MCF 10A (cell line): ENCODE measurements at regions not wholly inside any gene's neighbourhood (a gene's known extent, or its start where the extent isn't known, plus 50 kb on each side); places are given as distances from the start of the nearest gene placed in this dataset.

Experiments
- BruUV-seq: library from RNA; stranded (reverse); fragments of 400-500 nt; replicated peaks from 2 replicates; lab custom pipeline; 2021; lab: Mats Ljungman, UMichigan
- CTCF ChIA-PET: fragments of 300-600 bp; sonication (Branson Sonifier 250); formaldehyde crosslinking; extraction: SDS; loops from one replicate; lab custom pipeline; 2021; ENCODE audit warnings: antibody characterized with exemption, inconsistent platforms; lab: Yijun Ruan, JAX
- POLR2A ChIA-PET: fragments of 300-600, 350-650 bp; sonication (Branson Sonifier 250); formaldehyde crosslinking; extraction: SDS; loops from one replicate; lab custom pipeline; 2020; ENCODE audit warnings: antibody characterized with exemption, inconsistent platforms; lab: Yijun Ruan, JAX
- DNase-seq: peaks from one replicate; pipeline ENCODE4 v3.0.0-alpha.2; 2018; ENCODE audit not compliant: unreplicated experiment
- H3K27ac Mint-ChIP-seq: one replicate; pipeline ENCODE4 v1.8.0; 2022; ENCODE audit warnings: mild to moderate bottlenecking, low read depth, mixed read lengths; ENCODE audit not compliant: unreplicated experiment
- H3K27me3 Mint-ChIP-seq: one replicate; pipeline ENCODE4 v1.8.0; 2022; ENCODE audit warnings: mixed read lengths; ENCODE audit not compliant: insufficient read depth, unreplicated experiment
- H3K36me3 Mint-ChIP-seq: one replicate; pipeline ENCODE4 v1.8.0; 2022; ENCODE audit warnings: mild to moderate bottlenecking, moderate library complexity, mixed read lengths; ENCODE audit not compliant: insufficient read depth, unreplicated experiment
- H3K4me1 Mint-ChIP-seq: one replicate; pipeline ENCODE4 v1.8.0; 2022; ENCODE audit warnings: mixed read lengths; ENCODE audit not compliant: insufficient read depth, unreplicated experiment
- H3K4me3 Mint-ChIP-seq: one replicate; pipeline ENCODE4 v1.8.0; 2022; ENCODE audit warnings: mild to moderate bottlenecking, moderate library complexity, mixed read lengths; ENCODE audit not compliant: unreplicated experiment
- H3K9me3 Mint-ChIP-seq: one replicate; pipeline ENCODE4 v1.8.0; 2022; ENCODE audit warnings: mixed read lengths; ENCODE audit not compliant: unreplicated experiment
- CTCF ChIP-seq: fragments of 200-600 bp; IDR thresholded peaks from one replicate; pipeline ENCODE4 v1.8.0; 2022; ENCODE audit warnings: antibody characterized with exemption, mild to moderate bottlenecking; ENCODE audit not compliant: unreplicated experiment
- intact Hi-C: fragments of 100-400 bp; cut with micrococcal nuclease; formaldehyde crosslinking; loops from 2 replicates; pipeline ENCODE4 v1.14.1; 2022

DNA sequence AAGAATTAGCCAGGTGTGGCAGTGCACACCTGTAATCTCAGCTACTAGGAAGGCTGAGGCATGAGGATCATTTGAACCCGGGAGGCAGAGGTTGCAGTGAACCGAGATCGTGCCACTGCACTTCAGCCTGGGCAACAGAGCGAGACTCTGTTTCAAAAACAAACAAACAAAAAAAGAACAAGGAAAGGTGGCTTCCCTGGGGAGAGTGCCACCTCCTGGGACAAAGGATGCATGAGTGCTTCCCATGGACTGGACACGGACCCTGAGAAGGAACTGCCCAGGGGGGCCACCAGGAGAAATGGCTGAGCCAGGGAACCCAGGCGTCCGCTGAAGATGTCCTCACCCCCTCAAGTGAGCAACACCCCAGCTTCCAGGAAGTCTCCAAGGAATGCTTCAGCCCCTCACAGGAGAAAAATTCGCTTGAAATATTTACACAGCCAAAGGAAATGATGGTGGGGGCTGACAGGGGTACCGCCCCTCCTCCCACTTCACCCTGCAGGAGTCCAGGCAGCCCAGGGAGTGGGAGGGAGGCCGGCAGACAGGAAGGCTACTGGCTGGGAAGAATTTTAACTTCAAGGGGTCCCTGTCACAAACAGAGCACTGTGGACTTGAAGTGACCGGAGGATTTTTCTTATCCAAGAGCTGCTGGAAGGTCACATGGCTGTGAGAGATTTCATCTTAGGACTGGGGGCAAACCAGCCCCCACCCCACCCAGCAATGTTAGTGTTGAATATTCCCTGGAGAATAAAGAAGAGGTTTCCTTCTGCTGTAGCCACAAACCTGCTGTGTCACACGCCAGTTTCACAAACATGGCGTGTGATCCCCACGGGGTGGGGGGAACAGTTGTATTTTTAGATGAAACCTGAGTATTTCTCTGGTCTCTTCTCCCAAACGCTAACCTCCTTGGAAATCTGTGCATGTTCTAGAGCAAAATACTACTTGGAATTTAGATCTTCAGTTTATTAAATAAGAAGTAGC lies 90.8 kb upstream of the SLC25A33 start:
- no TSS peak for BruUV-seq
- no peak overlapping the region for H3K27ac Mint-ChIP-seq
- intact Hi-C loops, result no loop called here
- no peak for TF ChIP-seq CTCF
- DNase-seq, result no peak
- H3K4me3 Mint-ChIP-seq, result no peak overlapping the region
- peaks cover 5% of the 10 kb centered on the region for H3K36me3 Mint-ChIP-seq
- H3K9me3 Mint-ChIP-seq, result no peaks in the 10 kb centered on the region
- ChIA-PET POLR2A (interaction anchor here (0.7 to 14.7 kb wide), 11 partner anchors 10 to 170 kb away, joined by 3 to 196 read pairs (median 6); no protein-coding TSS in a partner anchor), CTCF (interaction anchor here (0.9 to 2.6 kb wide), 2 partner anchors 10 to 182 kb away, joined by 3 to 7 read pairs; no protein-coding TSS in a partner anchor)
- H3K27me3 Mint-ChIP-seq, result no peaks in the 10 kb centered on the region
- peaks cover 19% of the 10 kb centered on the region for H3K4me1 Mint-ChIP-seq

- no peak overlapping the region for H3K27ac Mint-ChIP-seq
- TF ChIP-seq CTCF, result no peak
- no peaks in the 10 kb centered on the region for H3K27me3 Mint-ChIP-seq
- H3K36me3 Mint-ChIP-seq, result peaks cover 5% of the 10 kb centered on the region
- H3K4me3 Mint-ChIP-seq, result no peak overlapping the region
- ChIA-PET CTCF (interaction anchor here (0.9 to 2.6 kb wide), 2 partner anchors 10 to 182 kb away, joined by 3 to 7 read pairs; no protein-coding TSS in a partner anchor), POLR2A (interaction anchor here (1.1 to 2.7 kb wide), 7 partner anchors 10 to 159 kb away, joined by 3 to 10 read pairs (median 8); no protein-coding TSS in a partner anchor)
- peaks cover 12% of the 10 kb centered on the region for H3K4me1 Mint-ChIP-seq
- BruUV-seq, result no TSS peak
- DNase-seq, result no peak
- intact Hi-C loops, result no loop called here
- H3K9me3 Mint-ChIP-seq, result no peaks in the 10 kb centered on the region
These were observed 90.1 kb upstream of the SLC25A33 start for GRCh38 chr1:9449110-9449627.

GRCh38 chr1:9449976-9450696 lies 89.1 kb upstream of the SLC25A33 start:
- Mint-ChIP-seq H3K27me3 (no peaks in the 10 kb centered on the region), H3K27ac (no peak overlapping the region), H3K4me1 (peaks cover 4% of the 10 kb centered on the region), H3K9me3 (no peaks in the 10 kb centered on the region), H3K36me3 (peaks cover 2% of the 10 kb centered on the region), H3K4me3 (no peak overlapping the region)
- ChIA-PET CTCF (interaction anchor here (2.6 kb wide), 1 partner anchor 11 kb away, joined by 7 read pairs; no protein-coding TSS in a partner anchor), POLR2A (interaction anchor here (1.3 to 2.7 kb wide), 6 partner anchors 10 to 26 kb away, joined by 3 to 10 read pairs (median 8); no protein-coding TSS in a partner anchor)
- no TSS peak for BruUV-seq
- intact Hi-C loops, result no loop called here
- TF ChIP-seq CTCF, result no peak
- DNase-seq, result peak; percentile 35
